CD4-positive, CD25-positive, alpha-beta regulatory T cell (primary cell): ENCODE measurements at regions not wholly inside any gene's neighbourhood (a gene's known extent, or its start where the extent isn't known, plus 50 kb on each side); places are given as distances from the start of the nearest gene placed in this dataset.
A peak's percentile ranks its signal among the peaks of the same experiment; 100 is the strongest.

Experiments used
- ATAC-seq, 2 donors: fragments of 150-1000 bp; cut with Tn5 transposase; one replicate each; pipeline ENCODE4 v1.10.0; 2021; ENCODE audit warnings: low read depth in 2 of 2, moderate number of reproducible peaks in 2 of 2, moderate library complexity in 1 of 2
- DNase-seq, 3 donors: peaks; one replicate each; pipeline versions ENCODE4 v3.0.0 to v3.0.0-alpha.2; 2012 to 2022; ENCODE audit warnings: mixed read lengths in 1 of 3
- H3K27ac ChIP-seq: one replicate; pipeline ENCODE4 v1.7.0; 2013; ENCODE audit warnings: mild to moderate bottlenecking, low read length; ENCODE audit not compliant: insufficient read depth, poor library complexity, severe bottlenecking
- H3K27me3 ChIP-seq: one replicate; pipeline ENCODE4 v1.7.0; 2013; ENCODE audit warnings: low read length; ENCODE audit not compliant: control insufficient read depth, insufficient read depth
- H3K36me3 ChIP-seq: one replicate; pipeline ENCODE4 v1.7.0; 2013; ENCODE audit warnings: mild to moderate bottlenecking, low read length, moderate library complexity; ENCODE audit not compliant: control insufficient read depth, insufficient read depth
- H3K4me1 ChIP-seq: 2 replicates; pipeline ENCODE4 v1.7.0; 2013; ENCODE audit warnings: mild to moderate bottlenecking, low read length; ENCODE audit not compliant: insufficient read depth, control insufficient read depth, poor library complexity, severe bottlenecking
- H3K4me3 ChIP-seq: one replicate; pipeline ENCODE4 v1.7.0; 2013; ENCODE audit warnings: low read depth, mild to moderate bottlenecking, low read length, moderate library complexity
- H3K9me3 ChIP-seq, 2 experiments: 1 replicate in 1 of 2; 2 replicates in 1 of 2; pipeline ENCODE4 v1.7.0; 2013; ENCODE audit warnings: low read length in 2 of 2, mild to moderate bottlenecking in 1 of 2, moderate library complexity in 1 of 2; ENCODE audit not compliant: control insufficient read depth in 2 of 2
- H3K27ac Mint-ChIP-seq, 3 donors: one replicate each; pipeline ENCODE4 v1.8.0; 2020 to 2022; ENCODE audit warnings: mild to moderate bottlenecking in 3 of 3, mixed read lengths in 3 of 3, moderate library complexity in 2 of 3
- H3K27me3 Mint-ChIP-seq: one replicate; pipeline ENCODE4 v1.8.0; 2022; ENCODE audit warnings: mild to moderate bottlenecking, mixed read lengths
- H3K36me3 Mint-ChIP-seq: one replicate; pipeline ENCODE4 v1.8.0; 2020; ENCODE audit warnings: mixed read lengths
- H3K4me1 Mint-ChIP-seq, 4 donors: one replicate each; pipeline ENCODE4 v1.8.0; 2020 to 2022; ENCODE audit warnings: mixed read lengths in 4 of 4, mild to moderate bottlenecking in 1 of 4
- H3K4me3 Mint-ChIP-seq, 4 donors: one replicate each; pipeline ENCODE4 v1.8.0; 2020 to 2022; ENCODE audit warnings: mild to moderate bottlenecking in 4 of 4, mixed read lengths in 4 of 4, moderate library complexity in 3 of 4
- H3K9me3 Mint-ChIP-seq, 7 donors: one replicate each; pipeline ENCODE4 v1.8.0; 2020 to 2022; ENCODE audit warnings: mixed read lengths in 7 of 7, mild to moderate bottlenecking in 3 of 7, moderate library complexity in 2 of 7

DNA sequence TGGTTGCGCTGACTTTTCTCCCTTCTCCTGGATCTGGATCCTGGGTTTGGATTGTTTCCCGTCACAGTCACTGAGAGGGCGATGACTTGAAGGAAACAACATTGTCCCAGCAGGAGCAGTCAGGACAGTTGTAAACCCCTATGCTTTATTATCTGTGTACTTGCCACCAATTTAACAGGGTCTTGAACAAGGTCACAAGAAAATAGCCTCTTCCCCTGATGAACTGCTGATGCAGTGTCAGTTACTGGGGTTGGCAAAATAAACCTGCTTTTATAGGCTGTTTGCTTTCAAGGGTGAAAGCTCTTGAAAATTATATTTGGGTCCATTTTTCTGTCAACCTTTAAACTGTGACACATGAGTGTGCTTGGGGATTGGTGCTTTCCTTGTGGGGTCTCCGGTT, 238.9 kb downstream of the ACTR3B start:
- ATAC-seq (no peak), DNase-seq (no peak)
- Mint-ChIP-seq H3K9me3 (peaks cover 0 to 7% (median 0%) of the 10 kb centered on the region in 7 donors), H3K4me1 (no peaks in the 10 kb centered on the region), H3K36me3 (no peaks in the 10 kb centered on the region), H3K4me3 (no peak overlapping the region), H3K27ac (no peak overlapping the region), H3K27me3 (no peaks in the 10 kb centered on the region)
- Histone ChIP-seq H3K27me3 (no peaks in the 10 kb centered on the region), H3K9me3 (no peaks in the 10 kb centered on the region), H3K36me3 (no peaks in the 10 kb centered on the region), H3K4me3 (no peak overlapping the region), H3K4me1 (no peaks in the 10 kb centered on the region), H3K27ac (no peak overlapping the region)

DNA sequence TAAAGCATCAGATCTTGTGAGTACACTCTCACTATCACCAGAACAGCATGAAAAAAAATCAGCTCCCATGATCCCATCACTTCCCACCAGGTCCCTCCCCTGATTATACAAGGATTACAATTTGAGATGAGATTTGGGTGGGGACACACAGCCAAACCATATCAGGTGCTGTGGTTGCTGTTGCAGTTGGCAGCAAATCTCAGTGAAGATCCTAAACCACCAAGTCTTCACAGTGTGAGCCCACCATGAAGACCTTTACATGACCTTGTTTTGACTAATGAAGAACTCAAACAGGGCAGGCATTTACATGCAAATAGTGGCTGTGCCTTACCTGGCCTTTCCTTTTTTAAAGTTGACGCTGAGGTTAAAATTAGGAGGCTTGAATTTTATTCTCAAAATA, 242.6 kb downstream of the ACTR3B start:
- Histone ChIP-seq H3K36me3 (no peaks in the 10 kb centered on the region), H3K4me1 (no peaks in the 10 kb centered on the region), H3K27me3 (no peaks in the 10 kb centered on the region), H3K9me3 (no peaks in the 10 kb centered on the region), H3K4me3 (no peak overlapping the region), H3K27ac (no peak overlapping the region)
- H3K36me3 Mint-ChIP-seq, result no peaks in the 10 kb centered on the region
- H3K27me3 Mint-ChIP-seq, result no peaks in the 10 kb centered on the region
- DNase-seq (no peak), ATAC-seq (no peak)
- H3K4me1 Mint-ChIP-seq, result no peaks in the 10 kb centered on the region
- H3K4me3 Mint-ChIP-seq, result no peak overlapping the region
- H3K9me3 Mint-ChIP-seq, result peaks cover 0 to 7% (median 0%) of the 10 kb centered on the region in 7 donors
- H3K27ac Mint-ChIP-seq, result no peak overlapping the region

DNA sequence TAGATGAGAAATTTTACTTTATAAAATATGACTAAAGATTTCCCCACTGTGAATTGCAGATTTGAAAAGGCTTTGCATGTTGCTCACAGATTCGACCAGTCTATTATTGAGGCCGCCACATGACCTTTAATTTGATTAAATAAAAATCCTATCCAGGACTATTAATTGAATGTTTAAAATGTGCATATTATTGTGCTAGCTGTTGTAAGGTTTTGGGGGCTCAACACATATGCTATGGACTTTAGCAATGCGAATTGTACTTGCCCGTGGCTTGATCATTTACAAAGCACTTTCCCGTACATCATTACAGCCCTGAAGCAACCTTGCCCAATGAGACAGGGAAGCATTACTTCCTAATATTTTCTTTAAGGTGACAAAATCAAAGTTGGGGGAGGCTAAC, 243.0 kb downstream of the ACTR3B start:
- Mint-ChIP-seq H3K27ac (no peak overlapping the region), H3K36me3 (no peaks in the 10 kb centered on the region), H3K4me1 (no peaks in the 10 kb centered on the region), H3K4me3 (no peak overlapping the region), H3K9me3 (peaks cover 0 to 7% (median 0%) of the 10 kb centered on the region in 7 donors), H3K27me3 (no peaks in the 10 kb centered on the region)
- DNase-seq (no peak), ATAC-seq (no peak)
- H3K4me1 ChIP-seq, result no peaks in the 10 kb centered on the region
- H3K27me3 ChIP-seq, result no peaks in the 10 kb centered on the region
- no peaks in the 10 kb centered on the region for H3K36me3 ChIP-seq
- H3K9me3 ChIP-seq, result no peaks in the 10 kb centered on the region
- no peak overlapping the region for H3K27ac ChIP-seq
- H3K4me3 ChIP-seq, result no peak overlapping the region

DNA sequence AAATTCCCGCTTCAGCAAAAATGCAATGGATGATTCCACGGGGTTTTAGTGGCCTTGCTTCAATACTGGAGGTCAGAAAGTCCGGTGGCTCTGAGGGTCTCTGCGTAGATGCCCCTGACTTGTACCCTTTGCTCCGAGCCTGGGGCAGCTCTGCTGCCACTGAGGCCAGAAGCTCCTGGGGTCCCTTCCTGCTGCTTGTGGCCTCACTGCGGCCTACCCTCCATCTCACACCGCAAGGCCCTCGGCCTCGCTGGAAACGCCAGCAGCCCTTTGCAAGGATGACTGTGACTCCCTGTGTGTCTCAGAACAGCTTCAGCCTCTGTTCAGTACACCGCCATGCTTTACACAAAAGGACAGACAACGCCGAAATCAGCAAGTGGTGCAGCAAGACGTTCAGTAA, 244.8 kb downstream of the ACTR3B start:
- Histone ChIP-seq H3K9me3 (no peaks in the 10 kb centered on the region), H3K27ac (no peak overlapping the region), H3K4me1 (no peaks in the 10 kb centered on the region), H3K4me3 (no peak overlapping the region), H3K36me3 (no peaks in the 10 kb centered on the region), H3K27me3 (no peaks in the 10 kb centered on the region)
- Mint-ChIP-seq H3K27me3 (no peaks in the 10 kb centered on the region), H3K9me3 (peaks cover 0 to 7% (median 0%) of the 10 kb centered on the region in 7 donors), H3K4me1 (no peaks in the 10 kb centered on the region), H3K27ac (no peak overlapping the region), H3K4me3 (no peak overlapping the region), H3K36me3 (no peaks in the 10 kb centered on the region)
- ATAC-seq, result no peak
- no peak for DNase-seq

DNA sequence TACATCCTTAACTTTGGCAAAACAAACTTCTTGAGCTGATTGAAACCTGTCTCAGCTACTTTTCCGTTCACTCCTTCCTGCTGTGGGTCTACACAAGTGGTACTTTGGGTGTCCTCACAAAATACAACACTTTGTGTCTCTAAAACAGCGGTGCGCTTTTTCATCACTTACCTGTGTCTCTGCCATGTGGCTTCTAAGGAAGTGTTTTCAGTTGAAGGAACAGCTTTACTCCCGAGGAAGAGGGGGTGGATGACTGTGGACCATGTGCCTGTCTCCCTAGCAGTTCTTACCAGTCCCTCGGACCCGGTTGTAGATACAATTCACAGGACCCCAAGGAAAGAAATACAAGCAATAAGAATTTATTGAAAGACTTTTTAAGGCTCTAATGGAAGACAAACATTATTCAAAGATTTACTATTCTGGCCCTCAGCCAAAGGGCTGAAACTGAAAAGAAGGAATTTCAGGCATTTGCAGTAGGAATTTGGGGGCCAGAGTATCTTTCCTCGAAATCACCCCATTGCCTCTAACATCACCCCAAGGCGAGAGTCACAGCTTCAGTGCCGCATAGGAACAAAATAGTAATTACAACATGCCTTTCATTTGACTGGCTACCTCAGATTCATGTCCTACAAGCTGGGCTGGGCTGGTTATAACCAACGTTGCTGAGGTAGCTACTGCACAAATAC, 246.3 kb downstream of the ACTR3B start:
- Histone ChIP-seq H3K27me3 (no peaks in the 10 kb centered on the region), H3K36me3 (no peaks in the 10 kb centered on the region), H3K27ac (no peak overlapping the region), H3K4me3 (no peak overlapping the region), H3K4me1 (no peaks in the 10 kb centered on the region), H3K9me3 (no peaks in the 10 kb centered on the region)
- H3K27me3 Mint-ChIP-seq, result no peaks in the 10 kb centered on the region
- H3K9me3 Mint-ChIP-seq, result peaks cover 0 to 7% (median 0%) of the 10 kb centered on the region in 7 donors
- no peaks in the 10 kb centered on the region for H3K4me1 Mint-ChIP-seq
- H3K27ac Mint-ChIP-seq, result no peak overlapping the region
- H3K4me3 Mint-ChIP-seq, result no peak overlapping the region
- ATAC-seq (no peak), DNase-seq (no peak)
- H3K36me3 Mint-ChIP-seq, result no peaks in the 10 kb centered on the region

DNA sequence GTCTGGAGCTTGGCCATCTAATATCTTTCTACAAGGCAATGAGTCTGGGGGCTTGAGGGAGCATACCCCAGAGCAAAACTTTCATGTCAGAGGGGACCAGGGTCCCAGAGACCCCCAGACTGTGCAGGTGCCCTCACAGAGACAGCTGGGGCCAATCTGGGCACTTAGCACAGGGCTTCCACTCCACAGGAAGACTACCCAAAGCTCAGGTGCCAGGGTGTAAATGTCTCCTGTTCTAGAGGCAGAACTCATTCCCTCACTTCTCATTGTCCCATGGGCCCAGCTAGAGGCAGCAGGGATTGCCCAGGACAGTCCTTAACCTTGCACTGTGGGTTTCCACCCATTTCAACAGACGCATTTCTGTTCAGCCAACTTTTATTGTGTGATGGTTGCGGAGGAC, 246.9 kb downstream of the ACTR3B start:
- Histone ChIP-seq H3K4me3 (no peak overlapping the region), H3K36me3 (no peaks in the 10 kb centered on the region), H3K27me3 (no peaks in the 10 kb centered on the region), H3K9me3 (no peaks in the 10 kb centered on the region), H3K4me1 (no peaks in the 10 kb centered on the region), H3K27ac (no peak overlapping the region)
- Mint-ChIP-seq H3K27ac (peak overlapping the region in 1 of 3 donors; percentile 26), H3K9me3 (peaks cover 0 to 3% (median 0%) of the 10 kb centered on the region in 7 donors), H3K27me3 (no peaks in the 10 kb centered on the region), H3K4me1 (no peaks in the 10 kb centered on the region), H3K36me3 (no peaks in the 10 kb centered on the region), H3K4me3 (no peak overlapping the region)
- no peak for DNase-seq
- no peak for ATAC-seq

DNA sequence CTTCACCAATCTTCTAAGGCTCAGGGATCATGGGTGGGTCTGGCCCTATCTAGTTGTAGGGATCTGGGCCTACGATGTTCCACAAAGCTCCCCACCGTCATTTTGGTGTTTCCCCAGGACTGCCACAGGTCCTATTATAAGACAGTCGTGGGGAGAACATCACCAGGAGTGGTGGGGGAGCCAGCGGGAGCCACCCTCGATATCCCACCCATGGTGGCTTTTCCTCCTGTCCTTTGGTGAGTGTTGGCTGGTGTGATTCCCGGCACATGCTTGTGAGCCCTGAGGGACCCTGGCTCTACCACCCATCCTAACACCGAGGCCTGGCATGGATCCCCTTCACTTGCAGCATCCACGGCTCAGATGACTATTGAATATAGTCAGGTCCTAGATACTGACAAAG, 247.4 kb downstream of the ACTR3B start:
- H3K4me1 ChIP-seq, result no peaks in the 10 kb centered on the region
- no peaks in the 10 kb centered on the region for H3K27me3 Mint-ChIP-seq
- no peak overlapping the region for H3K27ac Mint-ChIP-seq
- no peaks in the 10 kb centered on the region for H3K36me3 Mint-ChIP-seq
- no peak overlapping the region for H3K4me3 ChIP-seq
- H3K4me3 Mint-ChIP-seq, result no peak overlapping the region
- H3K27me3 ChIP-seq, result no peaks in the 10 kb centered on the region
- no peaks in the 10 kb centered on the region for H3K36me3 ChIP-seq
- no peak overlapping the region for H3K27ac ChIP-seq
- DNase-seq (no peak), ATAC-seq (no peak)
- no peaks in the 10 kb centered on the region for H3K4me1 Mint-ChIP-seq
- peaks cover 0 to 3% (median 0%) of the 10 kb centered on the region in 7 donors for H3K9me3 Mint-ChIP-seq
- H3K9me3 ChIP-seq, result no peaks in the 10 kb centered on the region

DNA sequence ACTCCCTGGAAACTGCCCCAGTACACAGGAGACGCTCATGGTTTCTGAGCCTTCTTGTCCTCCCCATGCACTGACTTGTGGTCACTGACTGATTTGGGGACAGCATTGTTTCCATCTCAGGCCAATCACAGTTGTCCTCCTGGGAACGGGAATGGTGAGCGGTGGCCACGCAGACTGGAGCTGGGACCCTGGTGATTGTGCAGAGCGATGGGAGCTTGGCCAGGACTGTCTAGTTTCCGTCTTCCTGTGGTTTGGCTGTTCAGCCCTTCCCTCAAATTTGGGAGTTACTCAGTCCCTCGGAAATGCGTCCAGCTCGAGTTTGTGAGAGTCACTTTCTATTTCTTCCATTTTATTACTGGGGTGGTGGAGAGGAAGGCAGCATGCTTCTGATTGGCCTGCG, 250.9 kb downstream of the ACTR3B start:
- Histone ChIP-seq H3K27me3 (no peaks in the 10 kb centered on the region), H3K27ac (no peak overlapping the region), H3K4me3 (no peak overlapping the region), H3K4me1 (no peaks in the 10 kb centered on the region), H3K9me3 (no peaks in the 10 kb centered on the region), H3K36me3 (no peaks in the 10 kb centered on the region)
- no peaks in the 10 kb centered on the region for H3K4me1 Mint-ChIP-seq
- no peak overlapping the region for H3K4me3 Mint-ChIP-seq
- no peaks in the 10 kb centered on the region for H3K36me3 Mint-ChIP-seq
- H3K9me3 Mint-ChIP-seq, result peaks cover 0 to 3% (median 0%) of the 10 kb centered on the region in 7 donors
- DNase-seq (no peak), ATAC-seq (no peak)
- no peaks in the 10 kb centered on the region for H3K27me3 Mint-ChIP-seq
- no peak overlapping the region for H3K27ac Mint-ChIP-seq
